ENCODE measurements at regions not wholly inside any gene's neighbourhood (a gene's known extent, or its start where the extent isn't known, plus 50 kb on each side); places are given as distances from the start of the nearest gene placed in this dataset.

- no peak overlapping the region for H3K9ac ChIP-seq (ENCODE audit: low read length)
- no peaks in the 10 kb centered on the region for H3K27me3 ChIP-seq (ENCODE audit: control insufficient read depth, insufficient read depth, low read length)
- H3K36me3 ChIP-seq (ENCODE audit: control insufficient read depth, insufficient read depth, low read length) = no peaks in the 10 kb centered on the region
- no peak overlapping the region for H3K4me3 ChIP-seq (ENCODE audit: low read length)
- no peaks in the 10 kb centered on the region for H3K4me1 ChIP-seq (ENCODE audit: control insufficient read depth, insufficient read depth, low read length)
- no peak overlapping the region for H3K27ac ChIP-seq (ENCODE audit: low read depth, low read length)
Observed at GRCh38 chr5:145588113-145588512, 247.0 kb downstream of the PRELID2 start.

- Histone ChIP-seq H3K4me3 (ENCODE audit: low read length) (no peak overlapping the region), H3K9ac (ENCODE audit: low read length) (no peak overlapping the region), H3K27ac (ENCODE audit: low read depth, low read length) (no peak overlapping the region), H3K36me3 (ENCODE audit: control insufficient read depth, insufficient read depth, low read length) (no peaks in the 10 kb centered on the region), H3K27me3 (ENCODE audit: control insufficient read depth, insufficient read depth, low read length) (no peaks in the 10 kb centered on the region), H3K4me1 (ENCODE audit: control insufficient read depth, insufficient read depth, low read length) (no peaks in the 10 kb centered on the region)
Observed at GRCh38 chr5:145587710-145588109, 247.4 kb downstream of the PRELID2 start.

GRCh38 chr5:145587308-145587672 is 247.9 kb downstream of the PRELID2 start:
- H3K4me3 ChIP-seq (ENCODE audit: low read length) = no peak overlapping the region
- no peaks in the 10 kb centered on the region for H3K36me3 ChIP-seq (ENCODE audit: control insufficient read depth, insufficient read depth, low read length)
- H3K27ac ChIP-seq (ENCODE audit: low read depth, low read length) = no peak overlapping the region
- H3K27me3 ChIP-seq (ENCODE audit: control insufficient read depth, insufficient read depth, low read length) = no peaks in the 10 kb centered on the region
- no peak overlapping the region for H3K9ac ChIP-seq (ENCODE audit: low read length)
- no peaks in the 10 kb centered on the region for H3K4me1 ChIP-seq (ENCODE audit: control insufficient read depth, insufficient read depth, low read length)

- no peaks in the 10 kb centered on the region for H3K36me3 ChIP-seq (ENCODE audit: control insufficient read depth, insufficient read depth, low read length)
- H3K4me1 ChIP-seq (ENCODE audit: control insufficient read depth, insufficient read depth, low read length) = no peaks in the 10 kb centered on the region
- no peak overlapping the region for H3K4me3 ChIP-seq (ENCODE audit: low read length)
- H3K27me3 ChIP-seq (ENCODE audit: control insufficient read depth, insufficient read depth, low read length) = no peaks in the 10 kb centered on the region
- no peak overlapping the region for H3K27ac ChIP-seq (ENCODE audit: low read depth, low read length)
- H3K9ac ChIP-seq (ENCODE audit: low read length) = no peak overlapping the region
Observed at GRCh38 chr5:145586661-145587307, 248.4 kb downstream of the PRELID2 start.

GRCh38 chr5:145585443-145586148 is 249.5 kb downstream of the PRELID2 start:
- no peak overlapping the region for H3K27ac ChIP-seq (ENCODE audit: low read depth, low read length)
- H3K4me1 ChIP-seq (ENCODE audit: control insufficient read depth, insufficient read depth, low read length) = no peaks in the 10 kb centered on the region
- H3K36me3 ChIP-seq (ENCODE audit: control insufficient read depth, insufficient read depth, low read length) = no peaks in the 10 kb centered on the region
- H3K9ac ChIP-seq (ENCODE audit: low read length) = no peak overlapping the region
- H3K27me3 ChIP-seq (ENCODE audit: control insufficient read depth, insufficient read depth, low read length) = no peaks in the 10 kb centered on the region
- H3K4me3 ChIP-seq (ENCODE audit: low read length) = no peak overlapping the region

GRCh38 chr5:145579301-145579700 is 255.8 kb downstream of the PRELID2 start:
- no peak overlapping the region for H3K27ac ChIP-seq (ENCODE audit: low read depth, low read length)
- H3K4me1 ChIP-seq (ENCODE audit: control insufficient read depth, insufficient read depth, low read length) = no peaks in the 10 kb centered on the region
- no peaks in the 10 kb centered on the region for H3K36me3 ChIP-seq (ENCODE audit: control insufficient read depth, insufficient read depth, low read length)
- H3K9ac ChIP-seq (ENCODE audit: low read length) = no peak overlapping the region
- no peaks in the 10 kb centered on the region for H3K27me3 ChIP-seq (ENCODE audit: control insufficient read depth, insufficient read depth, low read length)
- H3K4me3 ChIP-seq (ENCODE audit: low read length) = no peak overlapping the region

- H3K27me3 ChIP-seq (ENCODE audit: control insufficient read depth, insufficient read depth, low read length) = no peaks in the 10 kb centered on the region
- no peaks in the 10 kb centered on the region for H3K36me3 ChIP-seq (ENCODE audit: control insufficient read depth, insufficient read depth, low read length)
- no peaks in the 10 kb centered on the region for H3K4me1 ChIP-seq (ENCODE audit: control insufficient read depth, insufficient read depth, low read length)
- H3K27ac ChIP-seq (ENCODE audit: low read depth, low read length) = no peak overlapping the region
- H3K9ac ChIP-seq (ENCODE audit: low read length) = no peak overlapping the region
- no peak overlapping the region for H3K4me3 ChIP-seq (ENCODE audit: low read length)
Observed at GRCh38 chr5:145574889-145575573, 260.1 kb downstream of the PRELID2 start.

GRCh38 chr5:145568581-145568980 is 266.6 kb downstream of the PRELID2 start:
- Histone ChIP-seq H3K4me3 (ENCODE audit: low read length) (no peak overlapping the region), H3K4me1 (ENCODE audit: control insufficient read depth, insufficient read depth, low read length) (no peaks in the 10 kb centered on the region)

GRCh38 chr5:145562931-145563330 is 272.2 kb downstream of the PRELID2 start:
- Histone ChIP-seq H3K36me3 (ENCODE audit: control insufficient read depth, insufficient read depth, low read length) (no peaks in the 10 kb centered on the region), H3K4me3 (ENCODE audit: low read length) (no peak overlapping the region), H3K27ac (ENCODE audit: low read depth, low read length) (no peak overlapping the region), H3K9ac (ENCODE audit: low read length) (no peak overlapping the region), H3K4me1 (ENCODE audit: control insufficient read depth, insufficient read depth, low read length) (no peaks in the 10 kb centered on the region), H3K27me3 (ENCODE audit: control insufficient read depth, insufficient read depth, low read length) (no peaks in the 10 kb centered on the region)

More at GRCh38 chr5:145568581-145568980, 266.6 kb downstream of the PRELID2 start:
- no peaks in the 10 kb centered on the region for H3K27me3 ChIP-seq (ENCODE audit: control insufficient read depth, insufficient read depth, low read length)
- no peaks in the 10 kb centered on the region for H3K36me3 ChIP-seq (ENCODE audit: control insufficient read depth, insufficient read depth, low read length)
- H3K9ac ChIP-seq (ENCODE audit: low read length) = no peak overlapping the region
- H3K27ac ChIP-seq (ENCODE audit: low read depth, low read length) = no peak overlapping the region

GRCh38 chr5:145558288-145558687 is 276.9 kb downstream of the PRELID2 start:
- no peaks in the 10 kb centered on the region for H3K36me3 ChIP-seq (ENCODE audit: control insufficient read depth, insufficient read depth, low read length)
- no peak overlapping the region for H3K27ac ChIP-seq (ENCODE audit: low read depth, low read length)
- H3K4me3 ChIP-seq (ENCODE audit: low read length) = no peak overlapping the region
- no peak overlapping the region for H3K9ac ChIP-seq (ENCODE audit: low read length)
- no peaks in the 10 kb centered on the region for H3K27me3 ChIP-seq (ENCODE audit: control insufficient read depth, insufficient read depth, low read length)
- no peaks in the 10 kb centered on the region for H3K4me1 ChIP-seq (ENCODE audit: control insufficient read depth, insufficient read depth, low read length)

- H3K27ac ChIP-seq (ENCODE audit: low read depth, low read length) = no peak overlapping the region
- no peaks in the 10 kb centered on the region for H3K27me3 ChIP-seq (ENCODE audit: control insufficient read depth, insufficient read depth, low read length)
- no peak overlapping the region for H3K9ac ChIP-seq (ENCODE audit: low read length)
- H3K4me3 ChIP-seq (ENCODE audit: low read length) = no peak overlapping the region
- H3K36me3 ChIP-seq (ENCODE audit: control insufficient read depth, insufficient read depth, low read length) = no peaks in the 10 kb centered on the region
- no peaks in the 10 kb centered on the region for H3K4me1 ChIP-seq (ENCODE audit: control insufficient read depth, insufficient read depth, low read length)
Observed at GRCh38 chr5:145557345-145557744, 277.8 kb downstream of the PRELID2 start.

GRCh38 chr5:145554399-145554798 is 280.7 kb downstream of the PRELID2 start:
- H3K27ac ChIP-seq (ENCODE audit: low read depth, low read length) = no peak overlapping the region

More at GRCh38 chr5:145554399-145554798, 280.7 kb downstream of the PRELID2 start:
- H3K27me3 ChIP-seq (ENCODE audit: control insufficient read depth, insufficient read depth, low read length) = no peaks in the 10 kb centered on the region
- H3K36me3 ChIP-seq (ENCODE audit: control insufficient read depth, insufficient read depth, low read length) = no peaks in the 10 kb centered on the region
- H3K4me3 ChIP-seq (ENCODE audit: low read length) = no peak overlapping the region
- no peak overlapping the region for H3K9ac ChIP-seq (ENCODE audit: low read length)
- no peaks in the 10 kb centered on the region for H3K4me1 ChIP-seq (ENCODE audit: control insufficient read depth, insufficient read depth, low read length)

Measured in rectal smooth muscle tissue (tissue), 1 donor.